ENCODE measurements at regions not wholly inside any gene's neighbourhood (a gene's known extent, or its start where the extent isn't known, plus 50 kb on each side); places are given as distances from the start of the nearest gene placed in this dataset.

DNA sequence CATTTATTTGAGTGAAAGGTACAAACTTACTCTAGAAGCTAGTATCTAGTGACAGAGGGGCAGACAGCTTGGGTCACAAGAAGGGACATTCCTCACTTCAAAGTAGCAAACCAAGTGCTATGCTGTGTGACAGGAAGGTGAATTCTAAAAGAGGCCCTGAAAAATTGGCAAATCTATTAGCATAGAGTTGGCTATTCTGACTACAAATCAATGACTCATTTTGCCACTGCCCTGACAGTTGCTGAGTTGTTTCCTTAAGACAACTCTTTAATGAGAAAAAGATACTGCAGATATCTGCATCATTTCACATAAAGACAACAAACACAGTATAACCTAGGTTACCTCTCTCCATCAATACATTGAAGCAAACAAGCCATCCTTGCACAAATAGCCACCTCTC is 524.0 kb upstream of the LRRC4C start:
- no peaks in the 10 kb centered on the region for H3K36me3 Mint-ChIP-seq
- H3K4me3 Mint-ChIP-seq: no peak overlapping the region
- no peaks in the 10 kb centered on the region for H3K27me3 Mint-ChIP-seq
- no peaks in the 10 kb centered on the region for H3K4me1 Mint-ChIP-seq (ENCODE audit: unreplicated experiment)
- TF ChIP-seq, protein P1, sequence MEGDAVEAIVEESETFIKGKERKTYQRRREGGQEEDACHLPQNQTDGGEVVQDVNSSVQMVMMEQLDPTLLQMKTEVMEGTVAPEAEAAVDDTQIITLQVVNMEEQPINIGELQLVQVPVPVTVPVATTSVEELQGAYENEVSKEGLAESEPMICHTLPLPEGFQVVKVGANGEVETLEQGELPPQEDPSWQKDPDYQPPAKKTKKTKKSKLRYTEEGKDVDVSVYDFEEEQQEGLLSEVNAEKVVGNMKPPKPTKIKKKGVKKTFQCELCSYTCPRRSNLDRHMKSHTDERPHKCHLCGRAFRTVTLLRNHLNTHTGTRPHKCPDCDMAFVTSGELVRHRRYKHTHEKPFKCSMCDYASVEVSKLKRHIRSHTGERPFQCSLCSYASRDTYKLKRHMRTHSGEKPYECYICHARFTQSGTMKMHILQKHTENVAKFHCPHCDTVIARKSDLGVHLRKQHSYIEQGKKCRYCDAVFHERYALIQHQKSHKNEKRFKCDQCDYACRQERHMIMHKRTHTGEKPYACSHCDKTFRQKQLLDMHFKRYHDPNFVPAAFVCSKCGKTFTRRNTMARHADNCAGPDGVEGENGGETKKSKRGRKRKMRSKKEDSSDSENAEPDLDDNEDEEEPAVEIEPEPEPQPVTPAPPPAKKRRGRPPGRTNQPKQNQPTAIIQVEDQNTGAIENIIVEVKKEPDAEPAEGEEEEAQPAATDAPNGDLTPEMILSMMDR (conservative IDR thresholded peaks at IDR 0.05): no peak
- no peak overlapping the region for H3K27ac Mint-ChIP-seq
- peaks cover 5% of the 10 kb centered on the region for H3K9me3 Mint-ChIP-seq
- no peak for DNase-seq (ENCODE audit: extremely low spot score, unreplicated experiment)

DNA sequence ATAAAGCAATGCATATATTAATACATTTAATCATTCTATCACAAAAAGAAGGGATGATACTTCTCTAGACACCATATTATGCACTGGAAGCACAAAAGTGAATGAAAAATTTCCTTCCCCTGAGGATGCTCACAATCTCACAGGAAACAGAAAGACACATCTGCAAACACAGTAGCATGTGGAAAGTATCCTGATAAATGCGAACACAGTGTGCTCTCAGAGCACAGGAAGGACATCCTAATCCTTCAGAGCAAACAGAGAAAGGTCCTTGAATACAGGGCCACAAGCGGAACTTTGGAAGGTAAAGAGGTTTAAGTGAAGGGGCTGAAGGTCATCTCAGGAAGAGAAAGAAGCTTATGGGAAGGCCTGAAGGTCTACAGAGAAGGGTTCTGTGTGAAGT is 524.6 kb upstream of the LRRC4C start:
- no peaks in the 10 kb centered on the region for H3K27me3 Mint-ChIP-seq
- TF ChIP-seq, protein P1 (conservative IDR thresholded peaks at IDR 0.05): no peak
- no peak for DNase-seq (ENCODE audit: extremely low spot score, unreplicated experiment)
- no peak overlapping the region for H3K4me3 Mint-ChIP-seq
- H3K9me3 Mint-ChIP-seq: peaks cover 2% of the 10 kb centered on the region
- no peaks in the 10 kb centered on the region for H3K36me3 Mint-ChIP-seq
- H3K27ac Mint-ChIP-seq: no peak overlapping the region
- no peaks in the 10 kb centered on the region for H3K4me1 Mint-ChIP-seq (ENCODE audit: unreplicated experiment)

DNA sequence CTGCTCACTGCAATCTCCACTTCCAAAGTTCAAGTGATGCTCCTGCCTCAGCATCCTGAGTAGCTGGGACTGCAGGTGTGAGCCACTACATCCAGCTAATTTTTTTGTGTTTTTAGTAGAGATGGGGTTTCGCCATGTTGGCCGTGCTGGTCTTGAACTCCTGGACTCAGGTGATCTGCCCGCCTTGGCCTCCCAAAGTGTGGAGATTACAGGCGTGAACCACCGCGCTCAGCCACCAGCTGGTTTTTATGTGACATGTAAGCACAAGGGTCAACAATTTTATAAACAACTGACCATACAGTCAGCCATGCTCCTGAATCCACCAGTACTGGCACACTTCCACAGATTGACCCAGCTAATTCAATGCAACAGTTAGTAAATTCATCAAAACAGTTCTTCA is 526.3 kb upstream of the LRRC4C start:
- Mint-ChIP-seq H3K9me3 (no peaks in the 10 kb centered on the region), H3K4me3 (no peak overlapping the region), H3K36me3 (no peaks in the 10 kb centered on the region), H3K27me3 (no peaks in the 10 kb centered on the region), H3K4me1 (ENCODE audit: unreplicated experiment) (no peaks in the 10 kb centered on the region), H3K27ac (no peak overlapping the region)
- TF ChIP-seq, protein P1 (conservative IDR thresholded peaks at IDR 0.05): no peak
- DNase-seq (ENCODE audit: extremely low spot score, unreplicated experiment): no peak

DNA sequence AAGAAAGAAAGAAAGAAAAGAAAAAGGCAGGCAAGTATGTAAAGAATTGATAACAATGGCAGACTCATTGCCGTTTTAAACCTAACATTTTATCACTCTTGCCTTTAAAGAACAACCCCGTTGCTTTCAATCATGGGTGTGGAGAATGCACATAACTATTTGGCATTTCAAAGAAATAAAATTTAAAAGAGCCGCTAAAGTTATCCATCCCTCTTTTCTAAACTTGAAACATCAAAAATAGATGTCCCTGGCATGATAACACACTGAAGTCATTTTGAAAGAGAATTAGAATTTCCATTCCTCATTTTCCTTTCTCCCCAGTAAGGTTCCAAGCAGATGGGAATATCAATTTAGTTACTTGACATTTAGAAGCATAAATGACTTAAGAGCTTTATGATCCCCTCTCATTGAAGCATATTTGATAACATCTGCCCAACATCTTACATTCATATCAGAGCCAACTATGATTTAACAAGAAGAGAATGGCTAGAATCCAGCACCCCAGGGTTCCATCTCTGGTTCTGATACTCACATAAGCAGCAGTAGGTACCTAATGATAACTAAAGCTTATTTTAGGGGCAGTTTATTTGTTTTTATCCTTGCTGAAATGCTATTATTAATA is 529.6 kb upstream of the LRRC4C start:
- Mint-ChIP-seq H3K36me3 (no peaks in the 10 kb centered on the region), H3K9me3 (no peaks in the 10 kb centered on the region), H3K4me1 (ENCODE audit: unreplicated experiment) (no peaks in the 10 kb centered on the region), H3K4me3 (no peak overlapping the region), H3K27ac (no peak overlapping the region), H3K27me3 (no peaks in the 10 kb centered on the region)
- TF ChIP-seq, protein P1 (conservative IDR thresholded peaks at IDR 0.05): no peak
- DNase-seq (ENCODE audit: extremely low spot score, unreplicated experiment): no peak

DNA sequence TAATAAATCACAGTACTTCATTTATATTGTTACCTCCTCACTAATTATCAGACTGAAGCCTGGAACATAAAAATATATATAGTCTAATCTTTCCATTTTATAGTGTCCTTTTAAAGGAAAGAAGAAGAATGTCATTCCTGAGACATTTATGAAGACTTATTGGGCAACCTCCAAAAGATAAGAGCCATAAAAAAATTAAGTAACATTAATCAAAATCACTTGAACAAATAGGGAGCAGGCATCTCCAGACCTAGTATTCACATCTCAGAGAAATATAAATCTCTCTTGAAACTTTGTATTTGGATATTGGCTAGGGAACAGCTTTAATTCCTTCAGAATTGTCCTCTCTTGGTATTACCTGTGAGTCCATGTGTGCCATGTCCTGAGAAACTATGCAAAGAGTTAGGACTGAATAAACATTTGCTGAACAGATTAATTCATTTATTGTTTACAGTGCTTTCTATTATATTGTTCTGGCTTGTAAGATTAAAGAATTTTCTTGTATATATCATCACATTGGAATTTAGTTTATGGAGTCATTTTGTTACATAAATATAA is 530.5 kb upstream of the LRRC4C start:
- Mint-ChIP-seq H3K36me3 (no peaks in the 10 kb centered on the region), H3K9me3 (no peaks in the 10 kb centered on the region), H3K27ac (no peak overlapping the region), H3K4me1 (ENCODE audit: unreplicated experiment) (no peaks in the 10 kb centered on the region), H3K4me3 (no peak overlapping the region), H3K27me3 (no peaks in the 10 kb centered on the region)
- TF ChIP-seq, protein P1 (conservative IDR thresholded peaks at IDR 0.05): no peak
- DNase-seq (ENCODE audit: extremely low spot score, unreplicated experiment): no peak
